T-helper 2 cell treated with Interferon-gamma antibody and Interleukin-4, amounts not matched to agents 5 μg/mL and 100 μg/mL, for 36 hours (primary cell): ENCODE measurements at regions not wholly inside any gene's neighbourhood (a gene's known extent, or its start where the extent isn't known, plus 50 kb on each side); places are given as distances from the start of the nearest gene placed in this dataset.

ENCODE experiments used
- DNase-seq: peaks from one replicate; pipeline ENCODE4 v3.0.0; 2021; ENCODE audit warnings: low spot score
- H3K27ac Mint-ChIP-seq: one replicate; pipeline ENCODE4 v1.8.0; 2021; ENCODE audit warnings: mild to moderate bottlenecking, mixed read lengths
- H3K27me3 Mint-ChIP-seq: one replicate; pipeline ENCODE4 v1.8.0; 2021; ENCODE audit warnings: low read depth, mixed read lengths
- H3K36me3 Mint-ChIP-seq: one replicate; pipeline ENCODE4 v1.8.0; 2021; ENCODE audit warnings: low read depth, mixed read lengths
- H3K4me1 Mint-ChIP-seq: one replicate; pipeline ENCODE4 v1.8.0; 2021; ENCODE audit warnings: low read depth, mixed read lengths
- H3K4me3 Mint-ChIP-seq: one replicate; pipeline ENCODE4 v1.8.0; 2022; ENCODE audit warnings: mild to moderate bottlenecking, moderate library complexity, mixed read lengths
- H3K9me3 Mint-ChIP-seq: one replicate; pipeline ENCODE4 v1.8.0; 2021; ENCODE audit warnings: mixed read lengths

DNA sequence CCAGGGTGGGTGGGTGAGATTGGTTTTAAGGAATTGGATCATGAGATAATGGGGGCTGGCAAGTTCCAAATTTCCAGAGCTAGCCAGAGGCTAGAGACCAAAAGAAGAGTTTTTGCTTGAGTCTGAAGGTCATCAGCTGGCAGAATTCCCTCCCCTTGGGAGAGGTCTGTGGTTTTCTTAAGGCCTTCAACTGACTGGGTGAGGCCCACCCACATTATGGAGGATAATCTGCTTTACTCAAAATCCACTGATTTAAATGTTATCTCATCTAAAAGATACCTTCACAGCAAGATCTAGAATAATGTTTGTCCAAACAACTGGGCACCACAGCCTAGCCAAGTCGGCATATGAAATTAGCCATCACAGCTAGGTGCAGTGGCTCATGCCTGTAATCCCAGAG is 156.4 kb downstream of the URB2 start:
- Mint-ChIP-seq H3K36me3 (no peaks in the 10 kb centered on the region), H3K27me3 (peaks cover 4% of the 10 kb centered on the region), H3K27ac (no peak overlapping the region), H3K4me1 (no peaks in the 10 kb centered on the region), H3K9me3 (no peaks in the 10 kb centered on the region), H3K4me3 (no peak overlapping the region)
- DNase-seq, result no peak

GRCh38 chr1:229784834-229785233 is 158.8 kb downstream of the URB2 start:
- no peak overlapping the region for H3K27ac Mint-ChIP-seq
- no peak for DNase-seq
- H3K4me1 Mint-ChIP-seq, result no peaks in the 10 kb centered on the region
- no peaks in the 10 kb centered on the region for H3K36me3 Mint-ChIP-seq
- no peak overlapping the region for H3K4me3 Mint-ChIP-seq
- H3K27me3 Mint-ChIP-seq, result peaks cover 4% of the 10 kb centered on the region
- H3K9me3 Mint-ChIP-seq, result peaks cover 6% of the 10 kb centered on the region

- H3K9me3 Mint-ChIP-seq, result peaks cover 6% of the 10 kb centered on the region
- no peak for DNase-seq
- H3K4me1 Mint-ChIP-seq, result no peaks in the 10 kb centered on the region
- no peak overlapping the region for H3K4me3 Mint-ChIP-seq
- no peak overlapping the region for H3K27ac Mint-ChIP-seq
- H3K36me3 Mint-ChIP-seq, result no peaks in the 10 kb centered on the region
- H3K27me3 Mint-ChIP-seq, result peaks cover 4% of the 10 kb centered on the region
These were observed 161.0 kb downstream of the URB2 start for GRCh38 chr1:229786974-229787610.

GRCh38 chr1:229788004-229788403 is 162.0 kb downstream of the URB2 start:
- H3K4me3 Mint-ChIP-seq, result no peak overlapping the region
- no peaks in the 10 kb centered on the region for H3K36me3 Mint-ChIP-seq
- no peak for DNase-seq
- H3K27ac Mint-ChIP-seq, result no peak overlapping the region
- peaks cover 6% of the 10 kb centered on the region for H3K9me3 Mint-ChIP-seq
- H3K27me3 Mint-ChIP-seq, result peaks cover 4% of the 10 kb centered on the region
- no peaks in the 10 kb centered on the region for H3K4me1 Mint-ChIP-seq

DNA sequence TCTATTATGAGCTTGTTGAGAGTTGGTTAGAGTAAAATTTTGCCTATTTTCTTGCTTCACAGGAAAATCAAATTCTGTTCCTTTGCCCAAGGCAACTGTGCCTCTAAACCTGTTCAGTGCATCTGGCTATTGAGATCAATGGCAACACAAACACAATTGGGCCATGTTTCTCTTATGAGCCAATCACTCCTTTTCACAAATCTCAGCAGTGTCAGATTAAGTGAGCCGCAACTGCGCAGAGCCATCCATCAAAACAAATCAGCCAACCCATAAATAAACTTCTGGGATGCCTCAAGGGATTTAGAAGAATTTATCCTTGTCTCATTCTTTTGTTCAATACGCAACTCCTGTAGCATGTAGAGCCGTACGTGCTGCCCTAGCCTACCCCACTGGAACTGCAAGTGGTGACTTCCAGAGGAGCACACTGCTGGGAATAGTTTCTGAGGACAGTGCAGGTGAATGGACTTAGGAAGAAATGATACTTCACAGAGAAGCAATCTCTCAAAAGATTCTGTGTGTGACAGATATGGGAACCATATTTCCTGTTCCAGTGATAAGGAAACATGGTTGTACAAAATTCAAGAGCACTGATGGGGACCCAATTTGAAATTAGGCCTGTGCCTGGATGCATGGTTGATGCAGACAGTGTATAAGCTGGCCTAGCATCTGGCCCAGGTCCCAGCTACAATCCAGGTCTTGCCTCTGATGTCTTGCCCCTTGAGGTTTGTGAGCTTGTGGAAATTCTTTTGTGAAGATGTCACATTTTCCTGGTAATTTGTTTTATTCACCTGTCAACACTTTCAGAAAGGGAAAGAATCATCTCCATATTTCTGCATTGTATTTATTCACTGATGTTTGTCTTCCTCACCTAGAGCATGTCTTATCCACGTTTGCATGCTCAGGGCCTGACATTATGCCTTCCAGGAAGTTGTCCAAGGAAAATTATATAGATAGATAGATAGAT is 166.2 kb downstream of the URB2 start:
- H3K4me1 Mint-ChIP-seq, result no peaks in the 10 kb centered on the region

GRCh38 chr1:229793488-229793887 is 167.4 kb downstream of the URB2 start:
- DNase-seq, result no peak
- no peak overlapping the region for H3K4me3 Mint-ChIP-seq
- no peaks in the 10 kb centered on the region for H3K36me3 Mint-ChIP-seq
- H3K27me3 Mint-ChIP-seq, result peaks cover 4% of the 10 kb centered on the region
- no peak overlapping the region for H3K27ac Mint-ChIP-seq
- no peaks in the 10 kb centered on the region for H3K4me1 Mint-ChIP-seq
- H3K9me3 Mint-ChIP-seq, result no peaks in the 10 kb centered on the region

More for the DNA sequence above, 166.2 kb downstream of the URB2 start:
- peaks cover 6% of the 10 kb centered on the region for H3K9me3 Mint-ChIP-seq
- H3K36me3 Mint-ChIP-seq, result no peaks in the 10 kb centered on the region
- DNase-seq, result no peak
- H3K27ac Mint-ChIP-seq, result no peak overlapping the region
- no peak overlapping the region for H3K4me3 Mint-ChIP-seq
- H3K27me3 Mint-ChIP-seq, result peaks cover 4% of the 10 kb centered on the region

DNA sequence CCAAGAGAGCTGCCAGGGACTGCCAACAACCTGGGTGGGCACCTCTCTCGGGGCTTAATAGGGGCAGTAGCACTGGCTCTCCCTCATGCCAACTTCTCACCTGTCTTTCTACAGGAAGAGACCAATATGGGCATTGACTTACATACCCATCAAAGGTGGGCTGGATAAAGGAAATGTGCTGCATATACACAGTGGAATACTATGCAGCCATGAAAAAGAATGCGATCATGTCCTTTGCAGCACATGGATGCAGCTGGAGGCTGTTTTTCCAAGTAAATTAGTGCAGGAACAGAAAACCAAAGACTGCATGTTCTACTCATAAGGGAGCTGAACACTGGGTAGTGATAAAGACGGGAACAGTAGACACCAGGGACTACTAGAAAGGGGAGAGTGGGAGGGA is 172.5 kb downstream of the URB2 start:
- Mint-ChIP-seq H3K4me3 (no peak overlapping the region), H3K27me3 (peaks cover 3% of the 10 kb centered on the region), H3K27ac (no peak overlapping the region), H3K36me3 (no peaks in the 10 kb centered on the region), H3K9me3 (no peaks in the 10 kb centered on the region), H3K4me1 (no peaks in the 10 kb centered on the region)
- DNase-seq, result no peak

DNA sequence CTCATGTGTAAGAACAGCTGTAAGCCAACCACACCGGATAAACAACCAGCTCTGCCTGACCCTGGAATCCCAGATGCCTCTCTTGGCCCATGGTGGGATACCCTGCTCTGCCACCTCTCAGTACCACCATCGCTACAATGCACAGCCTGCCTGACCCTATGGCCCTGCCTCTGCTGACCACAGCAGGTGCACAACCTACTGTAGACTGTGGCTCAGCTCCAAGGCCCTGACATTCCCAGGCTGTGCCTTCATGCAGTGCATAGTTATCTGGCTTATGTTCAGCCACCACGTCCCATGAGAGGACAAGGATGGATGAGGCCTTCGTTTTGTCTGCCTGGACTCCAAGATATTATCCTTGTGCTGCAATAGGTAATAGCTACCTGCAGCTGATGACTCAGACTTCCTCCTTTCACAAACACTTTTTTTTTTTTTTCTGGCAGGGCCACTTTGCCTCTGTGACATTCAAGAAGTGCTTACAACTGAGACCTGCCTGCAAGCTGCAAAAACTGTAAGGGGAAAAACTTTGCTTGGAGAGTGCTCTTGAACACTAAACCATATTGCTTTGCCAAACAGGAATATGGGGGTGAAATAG is 177.7 kb downstream of the URB2 start:
- H3K27ac Mint-ChIP-seq, result no peak overlapping the region
- H3K27me3 Mint-ChIP-seq, result no peaks in the 10 kb centered on the region

DNA sequence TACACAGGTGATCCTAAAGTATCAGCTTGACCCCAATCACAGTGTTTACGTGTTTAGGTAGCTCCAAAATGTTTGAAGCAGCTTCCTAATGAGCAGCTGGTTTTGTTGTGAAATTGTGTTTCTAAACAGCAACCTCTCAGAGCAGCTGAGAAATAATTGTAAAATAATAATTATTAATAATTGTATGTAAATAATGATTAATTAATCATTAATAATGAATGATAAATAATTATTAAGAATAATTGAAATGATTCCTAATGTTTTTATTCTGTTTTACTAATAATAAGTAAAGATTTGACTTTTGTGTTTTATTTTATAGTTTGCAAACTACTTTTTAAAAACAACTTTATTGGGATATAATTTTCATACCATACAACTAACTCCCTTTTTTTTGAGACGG is 182.2 kb downstream of the URB2 start:
- no peak overlapping the region for H3K27ac Mint-ChIP-seq
- DNase-seq, result no peak
- no peaks in the 10 kb centered on the region for H3K4me1 Mint-ChIP-seq
- H3K4me3 Mint-ChIP-seq, result no peak overlapping the region
- no peaks in the 10 kb centered on the region for H3K36me3 Mint-ChIP-seq
- H3K27me3 Mint-ChIP-seq, result no peaks in the 10 kb centered on the region
- H3K9me3 Mint-ChIP-seq, result peaks cover 39% of the 10 kb centered on the region

More for the DNA sequence above, 177.7 kb downstream of the URB2 start:
- DNase-seq, result no peak
- Mint-ChIP-seq H3K9me3 (peaks cover 15% of the 10 kb centered on the region), H3K4me3 (no peak overlapping the region), H3K36me3 (no peaks in the 10 kb centered on the region), H3K4me1 (no peaks in the 10 kb centered on the region)

DNA sequence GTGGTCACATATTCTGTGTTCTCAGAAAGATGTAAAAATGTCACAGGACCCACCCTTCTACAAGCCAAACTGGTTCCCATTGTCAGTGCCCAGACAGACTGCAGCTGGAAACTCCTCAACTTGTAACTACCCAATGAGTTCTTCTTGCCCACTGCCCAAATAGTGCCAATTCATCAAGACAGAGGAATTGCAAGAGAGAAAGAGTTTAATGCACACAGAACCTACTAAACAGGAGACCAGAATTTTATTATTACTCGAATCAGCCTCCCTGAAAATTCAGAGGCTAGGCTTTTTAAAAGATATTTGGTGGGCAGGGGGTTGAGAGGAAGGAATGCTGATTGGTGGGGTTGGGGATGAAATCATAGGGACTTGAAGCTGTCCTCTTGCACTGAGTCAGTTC is 184.1 kb downstream of the URB2 start:
- Mint-ChIP-seq H3K27me3 (no peaks in the 10 kb centered on the region), H3K4me1 (no peaks in the 10 kb centered on the region), H3K36me3 (no peaks in the 10 kb centered on the region), H3K27ac (no peak overlapping the region), H3K9me3 (peaks cover 29% of the 10 kb centered on the region), H3K4me3 (no peak overlapping the region)
- DNase-seq, result no peak

- Mint-ChIP-seq H3K36me3 (no peaks in the 10 kb centered on the region), H3K27ac (no peak overlapping the region), H3K9me3 (peaks cover 24% of the 10 kb centered on the region), H3K4me1 (no peaks in the 10 kb centered on the region), H3K27me3 (no peaks in the 10 kb centered on the region), H3K4me3 (no peak overlapping the region)
- DNase-seq, result no peak
These were observed 184.9 kb downstream of the URB2 start for GRCh38 chr1:229810961-229811360.

- Mint-ChIP-seq H3K4me1 (no peaks in the 10 kb centered on the region), H3K4me3 (no peak overlapping the region), H3K9me3 (peaks cover 24% of the 10 kb centered on the region), H3K27me3 (no peaks in the 10 kb centered on the region), H3K36me3 (no peaks in the 10 kb centered on the region), H3K27ac (no peak overlapping the region)
- no peak for DNase-seq
These were observed 186.1 kb downstream of the URB2 start for GRCh38 chr1:229812148-229812547.

GRCh38 chr1:229812693-229813092 is 186.6 kb downstream of the URB2 start:
- DNase-seq, result no peak

DNA sequence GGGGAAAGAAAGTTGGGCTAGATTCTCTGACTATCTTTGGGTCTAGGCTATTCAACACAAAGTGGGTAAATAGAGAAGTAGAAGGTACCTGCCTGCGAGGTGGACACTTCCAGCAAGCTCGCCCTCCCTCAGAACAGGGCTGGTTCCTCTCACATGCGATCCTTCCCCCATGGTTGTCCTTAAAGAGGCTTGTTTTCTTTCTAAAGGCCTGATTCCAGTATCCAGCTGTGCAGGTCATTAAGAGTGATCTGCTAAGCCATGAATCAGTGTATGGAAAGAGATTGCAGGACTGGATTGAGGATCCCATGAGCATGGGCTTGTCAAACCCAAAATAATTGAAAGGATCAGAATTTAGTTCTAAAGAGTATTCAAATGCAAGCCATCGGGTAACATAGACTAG is 189.0 kb downstream of the URB2 start:
- H3K27ac Mint-ChIP-seq, result no peak overlapping the region
- no peak overlapping the region for H3K4me3 Mint-ChIP-seq
- peaks cover 10% of the 10 kb centered on the region for H3K9me3 Mint-ChIP-seq
- no peaks in the 10 kb centered on the region for H3K4me1 Mint-ChIP-seq
- H3K27me3 Mint-ChIP-seq, result peaks cover 6% of the 10 kb centered on the region
- no peak for DNase-seq
- no peaks in the 10 kb centered on the region for H3K36me3 Mint-ChIP-seq

More at GRCh38 chr1:229812693-229813092, 186.6 kb downstream of the URB2 start:
- H3K9me3 Mint-ChIP-seq, result peaks cover 24% of the 10 kb centered on the region
- no peaks in the 10 kb centered on the region for H3K4me1 Mint-ChIP-seq
- peaks cover 2% of the 10 kb centered on the region for H3K27me3 Mint-ChIP-seq
- no peak overlapping the region for H3K4me3 Mint-ChIP-seq
- H3K36me3 Mint-ChIP-seq, result no peaks in the 10 kb centered on the region
- H3K27ac Mint-ChIP-seq, result no peak overlapping the region
